ENCODE measurements at regions not wholly inside any gene's neighbourhood (a gene's known extent, or its start where the extent isn't known, plus 50 kb on each side); places are given as distances from the start of the nearest gene placed in this dataset.

DNA sequence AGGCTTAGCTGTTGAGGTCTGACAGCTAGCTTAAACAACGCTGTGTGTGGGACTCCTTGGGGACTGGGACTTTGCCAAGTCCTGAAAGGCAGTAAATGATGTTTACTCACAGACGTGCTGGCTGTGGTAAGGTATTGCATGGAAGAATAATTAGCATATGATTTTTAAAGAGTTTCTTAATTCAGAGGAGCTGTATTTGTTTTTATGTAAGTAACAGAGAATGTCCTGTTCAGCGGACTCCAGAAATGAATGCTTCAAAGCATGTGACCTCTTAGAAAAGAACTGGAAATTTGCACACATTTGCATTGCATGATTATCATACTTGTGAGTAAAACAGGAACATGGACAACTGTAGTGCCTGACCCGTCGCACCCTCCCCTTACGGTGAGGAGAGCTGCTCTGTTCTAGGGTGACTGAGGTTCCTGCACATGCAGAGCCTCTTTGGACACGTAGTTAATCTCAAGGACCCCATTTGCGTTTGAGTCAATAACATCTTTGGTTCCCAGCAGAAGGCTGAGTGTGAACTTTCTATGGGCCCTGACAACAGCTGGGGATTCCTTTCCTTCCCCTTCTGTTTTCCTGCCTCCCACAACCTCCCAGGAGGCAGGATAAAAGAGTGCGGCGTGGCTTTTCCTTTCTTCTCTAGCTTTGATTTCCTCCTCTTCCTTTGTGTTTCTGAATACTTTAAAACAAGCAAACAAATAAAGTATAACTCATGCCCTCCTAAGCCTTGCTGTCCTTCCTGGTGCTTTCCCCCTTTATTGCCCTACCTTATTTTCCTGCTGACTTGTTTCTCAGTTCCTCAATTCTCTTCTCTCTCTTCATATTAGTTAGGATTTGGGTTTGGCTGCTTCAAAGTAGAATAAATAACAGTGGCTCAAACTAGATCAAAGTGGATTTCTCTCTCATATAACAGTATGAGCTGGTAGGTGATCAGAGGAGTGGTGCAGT lies 157.2 kb upstream of the CD180 start:
- H3K4me3 Mint-ChIP-seq, result no peak overlapping the region
- POLR2A ChIA-PET, result interaction anchor here (0.6 kb wide), 1 partner anchor 8 kb away, joined by 3 read pairs; no protein-coding TSS in a partner anchor
- peaks cover 10% of the 10 kb centered on the region; the same call in 1 of the 2 replicates for H3K9me3 Mint-ChIP-seq
- H3K4me1 Mint-ChIP-seq, result peaks cover 21% of the 10 kb centered on the region
- peak overlapping the region; percentile 3; the same call in 1 of the 2 replicates for H3K27ac Mint-ChIP-seq
- no peak for TF ChIP-seq ZNF232 (CRISPR knock-in tag; IDR thresholded peaks at IDR 0.05)
- ATAC-seq (peak; percentile 51), DNase-seq (ENCODE audit: low spot score) (no peak)
- no peaks in the 10 kb centered on the region for H3K36me3 Mint-ChIP-seq
- no peaks in the 10 kb centered on the region for H3K27me3 Mint-ChIP-seq (ENCODE audit: low read depth)
- CTCF ChIA-PET, result interaction anchor here (1.4 kb wide), 1 partner anchor 41 kb away, joined by 3 read pairs; no protein-coding TSS in a partner anchor

GRCh38 chr5:67350618-67351201 lies 154.1 kb upstream of the CD180 start:
- ChIA-PET CTCF (no interaction called here), POLR2A (no interaction called here)
- H3K27ac Mint-ChIP-seq, result no peak overlapping the region
- no peak overlapping the region for H3K4me3 Mint-ChIP-seq
- TF ChIP-seq PRDM15 (CRISPR knock-in tag; IDR thresholded peaks at IDR 0.05) (no peak), ZNF512 (CRISPR knock-in tag; IDR thresholded peaks at IDR 0.05; ENCODE audit: borderline replicate concordance) (no peak), NFATC4 (CRISPR knock-in tag; IDR thresholded peaks at IDR 0.05) (no peak), ELF4 (CRISPR knock-in tag; IDR thresholded peaks at IDR 0.05; ENCODE audit: low read depth) (no peak)
- TF ChIP-seq, protein P1, sequence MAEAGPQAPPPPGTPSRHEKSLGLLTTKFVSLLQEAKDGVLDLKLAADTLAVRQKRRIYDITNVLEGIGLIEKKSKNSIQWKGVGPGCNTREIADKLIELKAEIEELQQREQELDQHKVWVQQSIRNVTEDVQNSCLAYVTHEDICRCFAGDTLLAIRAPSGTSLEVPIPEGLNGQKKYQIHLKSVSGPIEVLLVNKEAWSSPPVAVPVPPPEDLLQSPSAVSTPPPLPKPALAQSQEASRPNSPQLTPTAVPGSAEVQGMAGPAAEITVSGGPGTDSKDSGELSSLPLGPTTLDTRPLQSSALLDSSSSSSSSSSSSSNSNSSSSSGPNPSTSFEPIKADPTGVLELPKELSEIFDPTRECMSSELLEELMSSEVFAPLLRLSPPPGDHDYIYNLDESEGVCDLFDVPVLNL (CRISPR knock-in tag; IDR thresholded peaks at IDR 0.05; ENCODE audit: borderline replicate concordance, low read depth), result no peak
- peaks cover 49% of the 10 kb centered on the region for H3K4me1 Mint-ChIP-seq
- peaks cover 4% of the 10 kb centered on the region; the same call in 1 of the 2 replicates for H3K36me3 Mint-ChIP-seq
- ATAC-seq (no peak), DNase-seq (ENCODE audit: low spot score) (no peak)
- no peaks in the 10 kb centered on the region for H3K27me3 Mint-ChIP-seq (ENCODE audit: low read depth)
- H3K9me3 Mint-ChIP-seq, result peaks cover 16% of the 10 kb centered on the region

DNA sequence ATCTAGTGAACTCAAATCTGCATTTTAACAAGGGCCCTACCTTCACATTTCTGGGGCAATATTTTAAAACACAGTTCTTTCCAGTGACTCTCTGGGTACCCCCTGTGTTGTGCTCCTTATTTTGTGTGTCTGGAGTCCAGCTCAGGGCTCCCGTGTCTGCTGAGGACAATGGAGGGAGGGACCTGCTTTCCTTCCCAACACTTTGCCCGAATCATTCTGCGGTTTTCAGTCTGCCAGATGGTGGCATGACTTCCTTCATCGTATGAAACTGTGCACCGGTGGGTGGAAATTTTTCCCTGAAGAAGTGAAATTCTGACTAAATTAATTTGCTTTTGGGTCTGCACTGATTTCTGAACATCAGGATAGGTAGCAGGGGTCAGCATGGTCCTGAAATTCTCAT lies 153.6 kb upstream of the CD180 start:
- DNase-seq (ENCODE audit: low spot score) (no peak), ATAC-seq (no peak)
- POLR2A ChIA-PET, result no interaction called here
- Mint-ChIP-seq H3K9me3 (peaks cover 19% of the 10 kb centered on the region), H3K27ac (no peak overlapping the region), H3K27me3 (ENCODE audit: low read depth) (no peaks in the 10 kb centered on the region), H3K36me3 (peaks cover 9% of the 10 kb centered on the region; the same call in 1 of the 2 replicates), H3K4me3 (no peak overlapping the region), H3K4me1 (peaks cover 48% of the 10 kb centered on the region)
- CTCF ChIA-PET, result no interaction called here
- TF ChIP-seq ZNF219 (CRISPR knock-in tag; IDR thresholded peaks at IDR 0.05; ENCODE audit: borderline replicate concordance), result no peak
- no peak for TF ChIP-seq TP53 (CRISPR knock-in tag; IDR thresholded peaks at IDR 0.05)
- TF ChIP-seq, protein P2, sequence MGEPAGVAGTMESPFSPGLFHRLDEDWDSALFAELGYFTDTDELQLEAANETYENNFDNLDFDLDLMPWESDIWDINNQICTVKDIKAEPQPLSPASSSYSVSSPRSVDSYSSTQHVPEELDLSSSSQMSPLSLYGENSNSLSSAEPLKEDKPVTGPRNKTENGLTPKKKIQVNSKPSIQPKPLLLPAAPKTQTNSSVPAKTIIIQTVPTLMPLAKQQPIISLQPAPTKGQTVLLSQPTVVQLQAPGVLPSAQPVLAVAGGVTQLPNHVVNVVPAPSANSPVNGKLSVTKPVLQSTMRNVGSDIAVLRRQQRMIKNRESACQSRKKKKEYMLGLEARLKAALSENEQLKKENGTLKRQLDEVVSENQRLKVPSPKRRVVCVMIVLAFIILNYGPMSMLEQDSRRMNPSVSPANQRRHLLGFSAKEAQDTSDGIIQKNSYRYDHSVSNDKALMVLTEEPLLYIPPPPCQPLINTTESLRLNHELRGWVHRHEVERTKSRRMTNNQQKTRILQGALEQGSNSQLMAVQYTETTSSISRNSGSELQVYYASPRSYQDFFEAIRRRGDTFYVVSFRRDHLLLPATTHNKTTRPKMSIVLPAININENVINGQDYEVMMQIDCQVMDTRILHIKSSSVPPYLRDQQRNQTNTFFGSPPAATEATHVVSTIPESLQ (CRISPR knock-in tag; IDR thresholded peaks at IDR 0.05), result no peak
- TF ChIP-seq, protein P3, sequence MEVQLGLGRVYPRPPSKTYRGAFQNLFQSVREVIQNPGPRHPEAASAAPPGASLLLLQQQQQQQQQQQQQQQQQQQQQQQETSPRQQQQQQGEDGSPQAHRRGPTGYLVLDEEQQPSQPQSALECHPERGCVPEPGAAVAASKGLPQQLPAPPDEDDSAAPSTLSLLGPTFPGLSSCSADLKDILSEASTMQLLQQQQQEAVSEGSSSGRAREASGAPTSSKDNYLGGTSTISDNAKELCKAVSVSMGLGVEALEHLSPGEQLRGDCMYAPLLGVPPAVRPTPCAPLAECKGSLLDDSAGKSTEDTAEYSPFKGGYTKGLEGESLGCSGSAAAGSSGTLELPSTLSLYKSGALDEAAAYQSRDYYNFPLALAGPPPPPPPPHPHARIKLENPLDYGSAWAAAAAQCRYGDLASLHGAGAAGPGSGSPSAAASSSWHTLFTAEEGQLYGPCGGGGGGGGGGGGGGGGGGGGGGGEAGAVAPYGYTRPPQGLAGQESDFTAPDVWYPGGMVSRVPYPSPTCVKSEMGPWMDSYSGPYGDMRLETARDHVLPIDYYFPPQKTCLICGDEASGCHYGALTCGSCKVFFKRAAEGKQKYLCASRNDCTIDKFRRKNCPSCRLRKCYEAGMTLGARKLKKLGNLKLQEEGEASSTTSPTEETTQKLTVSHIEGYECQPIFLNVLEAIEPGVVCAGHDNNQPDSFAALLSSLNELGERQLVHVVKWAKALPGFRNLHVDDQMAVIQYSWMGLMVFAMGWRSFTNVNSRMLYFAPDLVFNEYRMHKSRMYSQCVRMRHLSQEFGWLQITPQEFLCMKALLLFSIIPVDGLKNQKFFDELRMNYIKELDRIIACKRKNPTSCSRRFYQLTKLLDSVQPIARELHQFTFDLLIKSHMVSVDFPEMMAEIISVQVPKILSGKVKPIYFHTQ (CRISPR knock-in tag; IDR thresholded peaks at IDR 0.05), result no peak
- TF ChIP-seq, protein P4, sequence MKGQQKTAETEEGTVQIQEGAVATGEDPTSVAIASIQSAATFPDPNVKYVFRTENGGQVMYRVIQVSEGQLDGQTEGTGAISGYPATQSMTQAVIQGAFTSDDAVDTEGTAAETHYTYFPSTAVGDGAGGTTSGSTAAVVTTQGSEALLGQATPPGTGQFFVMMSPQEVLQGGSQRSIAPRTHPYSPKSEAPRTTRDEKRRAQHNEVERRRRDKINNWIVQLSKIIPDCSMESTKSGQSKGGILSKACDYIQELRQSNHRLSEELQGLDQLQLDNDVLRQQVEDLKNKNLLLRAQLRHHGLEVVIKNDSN (CRISPR knock-in tag; IDR thresholded peaks at IDR 0.05), result no peak
- no peak for TF ChIP-seq GTF2I (CRISPR knock-in tag; conservative IDR thresholded peaks at IDR 0.05)
- TF ChIP-seq PREB (CRISPR knock-in tag; IDR thresholded peaks at IDR 0.05; ENCODE audit: borderline replicate concordance), result no peak

Measured in WTC11 (cell line).